A549 (cell line): ENCODE measurements at regions not wholly inside any gene's neighbourhood (a gene's known extent, or its start where the extent isn't known, plus 50 kb on each side); places are given as distances from the start of the nearest gene placed in this dataset.

ENCODE experiments used
- CHD2 ChIP-seq: fragments of 150-350 bp; IDR thresholded peaks from 2 replicates; pipeline ENCODE4 v1.6.1; 2014; ENCODE audit warnings: low read length; ENCODE audit not compliant: partially characterized antibody
- CTCF ChIP-seq: fragments of >200 bp; sonication (Bioruptor Twin); formaldehyde crosslinking; IDR thresholded peaks from 3 replicates; pipeline ENCODE4 v1.5.1; 2016
- EP300 ChIP-seq, 2 experiments: fragments of >200 bp; sonication (Bioruptor Twin); formaldehyde crosslinking; IDR thresholded peaks; 2 replicates in 1 of 2; 3 replicates in 1 of 2; pipeline ENCODE4 v1.6.1; 2016 to 2017
- ESRRA ChIP-seq: fragments of 150-350 bp; IDR thresholded peaks from 2 replicates; pipeline ENCODE4 v1.6.1; 2014; ENCODE audit warnings: mild to moderate bottlenecking, low read length, borderline replicate concordance
- KDM1A ChIP-seq: fragments of 200-600 bp; sonication (generic); IDR thresholded peaks from 2 replicates; pipeline ENCODE4 v1.6.1; 2016; ENCODE audit warnings: low read depth, mild to moderate bottlenecking
- KDM5A ChIP-seq: fragments of 200-600 bp; sonication (generic); IDR thresholded peaks from 2 replicates; pipeline ENCODE4 v1.6.1; 2016; ENCODE audit warnings: antibody characterized with exemption, mild to moderate bottlenecking
- MAFK ChIP-seq: fragments of 450-650 bp; IDR thresholded peaks from 2 replicates; pipeline ENCODE4 v1.6.1; 2014; ENCODE audit not compliant: partially characterized antibody
- MAX ChIP-seq: IDR thresholded peaks from 2 replicates; pipeline ENCODE4 v1.6.1; 2012
- MYC ChIP-seq: IDR thresholded peaks from 2 replicates; pipeline ENCODE4 v1.6.1; 2012; ENCODE audit warnings: mild to moderate bottlenecking, inconsistent platforms, low read length, improper control_type of control experiment, borderline replicate concordance
- POLR2A ChIP-seq: IDR thresholded peaks from 2 replicates; pipeline ENCODE4 v1.6.1; 2012; ENCODE audit warnings: mild to moderate bottlenecking, low read length
- RAD21 ChIP-seq, 2 experiments: fragments of >200 bp in 1 of 2; sonication (Bioruptor Twin) in 1 of 2; formaldehyde crosslinking in 1 of 2; IDR thresholded peaks in 1 of 2; conservative IDR thresholded peaks in 1 of 2; 2 replicates in 1 of 2; 3 replicates in 1 of 2; pipeline ENCODE4 v1.6.1; 2012 to 2018; ENCODE audit warnings: inconsistent platforms in 1 of 2
- TP53 ChIP-seq: fragments of 250-450 bp; sonication (Bioruptor Pico); IDR thresholded peaks from 2 replicates; pipeline ENCODE4 v1.5.0; 2021; ENCODE audit warnings: mild to moderate bottlenecking, moderate library complexity
- USF2 ChIP-seq: fragments of 450-650 bp; IDR thresholded peaks from 2 replicates; pipeline ENCODE4 v1.6.1; 2014; ENCODE audit warnings: antibody characterized with exemption
- ZSCAN20 ChIP-seq: fragments of 250-450 bp; sonication (Bioruptor Pico); IDR thresholded peaks from 2 replicates; pipeline ENCODE4 v1.8.0; 2022; ENCODE audit warnings: mild to moderate bottlenecking, moderate library complexity

- TF ChIP-seq CTCF (no peak), USF2 (no peak), RAD21 (conservative IDR thresholded peaks at IDR 0.05 in 1 of 2, IDR thresholded peaks at IDR 0.05 in 1 of 2) (no peak), KDM1A (no peak), MAX (no peak), KDM5A (no peak), MYC (no peak), POLR2A (no peak), TP53 (CRISPR knock-in tag) (no peak), EP300 (IDR thresholded peaks at IDR 0.05) (no peak), ESRRA (no peak), ZSCAN20 (no peak), CHD2 (no peak), MAFK (no peak)
These were observed 148.8 kb downstream of the ARL4C start for GRCh38 chr2:234348081-234348480.
